ENCODE measurements at regions not wholly inside any gene's neighbourhood (a gene's known extent, or its start where the extent isn't known, plus 50 kb on each side); places are given as distances from the start of the nearest gene placed in this dataset.
A peak's percentile ranks its signal among the peaks of the same experiment; 100 is the strongest.
"Not testable (repeated sequence)": the region's sequence is repeated elsewhere in the genome, so short reads cannot be mapped to it uniquely, and the experiment has no call there.

GRCh38 chr12:90677055-90677454, 277.9 kb downstream of the CCER1 start:
- no CpG with 5 or more reads among the region's 1 CpG for WGBS (ENCODE audit: extremely low coverage, insufficient coverage, low lambda C conversion rate)
- no peaks in the 10 kb centered on the region for H3K36me3 ChIP-seq (ENCODE audit: control insufficient read depth, insufficient read depth, low read length)
- no peak overlapping the region for H2BK15ac ChIP-seq (replicated peaks; ENCODE audit: low read depth)
- no peak overlapping the region for H3K4me3 ChIP-seq (ENCODE audit: low read length)
- H3K4ac ChIP-seq (ENCODE audit: low read depth, low read length), result no peak overlapping the region
- no peak overlapping the region for H3K27ac ChIP-seq (ENCODE audit: low read depth, low read length)
- no peak overlapping the region for H4K8ac ChIP-seq (ENCODE audit: low read depth, low read length)
- H3K27me3 ChIP-seq (ENCODE audit: insufficient read depth, low read length, poor library complexity), result no peaks in the 10 kb centered on the region
- no peak overlapping the region for H3K23ac ChIP-seq (ENCODE audit: low read length)
- no peak overlapping the region for H3K18ac ChIP-seq (ENCODE audit: low read length)
- H3K9ac ChIP-seq (ENCODE audit: low read length), result no peak overlapping the region
- H3K4me1 ChIP-seq (ENCODE audit: control insufficient read depth, low read depth, low read length), result no peaks in the 10 kb centered on the region
- H3K79me2 ChIP-seq (ENCODE audit: control insufficient read depth, insufficient read depth, low read length), result no peaks in the 10 kb centered on the region
- no peak overlapping the region for H2BK5ac ChIP-seq (ENCODE audit: low read length)
- H3K79me1 ChIP-seq (ENCODE audit: low read length), result no peaks in the 10 kb centered on the region
- H2BK120ac ChIP-seq (ENCODE audit: low read depth, low read length), result no peak overlapping the region
- H2AK5ac ChIP-seq (ENCODE audit: low read length), result no peak overlapping the region
- no peak overlapping the region for H3K4me2 ChIP-seq (ENCODE audit: low read length)
- no peak overlapping the region for H3K56ac ChIP-seq (ENCODE audit: low read length)
- H4K5ac ChIP-seq (ENCODE audit: low read length), result no peak overlapping the region
- no peak for DNase-seq

- Histone ChIP-seq H2BK120ac (ENCODE audit: low read depth, low read length) (no peak overlapping the region), H3K4ac (ENCODE audit: low read depth, low read length) (no peak overlapping the region), H4K8ac (ENCODE audit: low read depth, low read length) (no peak overlapping the region), H3K56ac (ENCODE audit: low read length) (no peak overlapping the region), H2BK15ac (replicated peaks; ENCODE audit: low read depth) (no peak overlapping the region), H3K23ac (ENCODE audit: low read length) (no peak overlapping the region), H3K79me1 (ENCODE audit: low read length) (no peaks in the 10 kb centered on the region), H3K4me3 (ENCODE audit: low read length) (no peak overlapping the region), H2BK5ac (ENCODE audit: low read length) (no peak overlapping the region), H3K4me2 (ENCODE audit: low read length) (no peak overlapping the region), H3K18ac (ENCODE audit: low read length) (no peak overlapping the region), H2AK5ac (ENCODE audit: low read length) (no peak overlapping the region), H3K4me1 (ENCODE audit: control insufficient read depth, low read depth, low read length) (no peaks in the 10 kb centered on the region), H3K27me3 (ENCODE audit: insufficient read depth, low read length, poor library complexity) (no peaks in the 10 kb centered on the region), H3K36me3 (ENCODE audit: control insufficient read depth, insufficient read depth, low read length) (no peaks in the 10 kb centered on the region), H3K27ac (ENCODE audit: low read depth, low read length) (no peak overlapping the region), H3K9ac (ENCODE audit: low read length) (no peak overlapping the region), H4K5ac (ENCODE audit: low read length) (no peak overlapping the region), H3K79me2 (ENCODE audit: control insufficient read depth, insufficient read depth, low read length) (no peaks in the 10 kb centered on the region)
- no peak for DNase-seq
- WGBS (ENCODE audit: extremely low coverage, insufficient coverage, low lambda C conversion rate), result no CpG with 5 or more reads among the region's 1 CpG
Observed at GRCh38 chr12:90675106-90675505, 279.9 kb downstream of the CCER1 start.

GRCh38 chr12:90672081-90672480, 282.9 kb downstream of the CCER1 start:
- Histone ChIP-seq H4K5ac (ENCODE audit: low read length) (no peak overlapping the region), H3K27ac (ENCODE audit: low read depth, low read length) (no peak overlapping the region), H3K36me3 (ENCODE audit: control insufficient read depth, insufficient read depth, low read length) (no peaks in the 10 kb centered on the region), H3K18ac (ENCODE audit: low read length) (no peak overlapping the region), H2BK15ac (replicated peaks; ENCODE audit: low read depth) (no peak overlapping the region), H3K9ac (ENCODE audit: low read length) (no peak overlapping the region), H3K23ac (ENCODE audit: low read length) (no peak overlapping the region), H3K4me1 (ENCODE audit: control insufficient read depth, low read depth, low read length) (no peaks in the 10 kb centered on the region), H2BK120ac (ENCODE audit: low read depth, low read length) (no peak overlapping the region), H3K4me2 (ENCODE audit: low read length) (no peak overlapping the region), H4K8ac (ENCODE audit: low read depth, low read length) (no peak overlapping the region), H2AK5ac (ENCODE audit: low read length) (no peak overlapping the region), H3K4me3 (ENCODE audit: low read length) (no peak overlapping the region), H3K27me3 (ENCODE audit: insufficient read depth, low read length, poor library complexity) (no peaks in the 10 kb centered on the region), H2BK5ac (ENCODE audit: low read length) (no peak overlapping the region), H3K56ac (ENCODE audit: low read length) (no peak overlapping the region), H3K79me2 (ENCODE audit: control insufficient read depth, insufficient read depth, low read length) (no peaks in the 10 kb centered on the region), H3K79me1 (ENCODE audit: low read length) (no peaks in the 10 kb centered on the region), H3K4ac (ENCODE audit: low read depth, low read length) (no peak overlapping the region)
- no CpG with 5 or more reads among the region's 1 CpG for WGBS (ENCODE audit: extremely low coverage, insufficient coverage, low lambda C conversion rate)
- DNase-seq, result no peak

- not testable (repeated sequence) for DNase-seq; H4K8ac ChIP-seq (ENCODE audit: low read depth, low read length); H2BK120ac ChIP-seq (ENCODE audit: low read depth, low read length); H3K27ac ChIP-seq (ENCODE audit: low read depth, low read length); H3K27me3 ChIP-seq (ENCODE audit: insufficient read depth, low read length, poor library complexity); H3K36me3 ChIP-seq (ENCODE audit: control insufficient read depth, insufficient read depth, low read length); H3K18ac ChIP-seq (ENCODE audit: low read length); H2AK5ac ChIP-seq (ENCODE audit: low read length); H3K79me1 ChIP-seq (ENCODE audit: low read length); H2BK5ac ChIP-seq (ENCODE audit: low read length); H3K9ac ChIP-seq (ENCODE audit: low read length); H3K4ac ChIP-seq (ENCODE audit: low read depth, low read length); H3K79me2 ChIP-seq (ENCODE audit: control insufficient read depth, insufficient read depth, low read length); H3K4me2 ChIP-seq (ENCODE audit: low read length); H3K4me1 ChIP-seq (ENCODE audit: control insufficient read depth, low read depth, low read length); H2BK15ac ChIP-seq (replicated peaks; ENCODE audit: low read depth); H3K4me3 ChIP-seq (ENCODE audit: low read length); H3K56ac ChIP-seq (ENCODE audit: low read length); H3K23ac ChIP-seq (ENCODE audit: low read length); H4K5ac ChIP-seq (ENCODE audit: low read length)
- no CpG with 5 or more reads among the region's 7 CpGs for WGBS (ENCODE audit: extremely low coverage, insufficient coverage, low lambda C conversion rate)
Observed at GRCh38 chr12:90663949-90664348, 291.0 kb downstream of the CCER1 start.

GRCh38 chr12:90659060-90659459, 295.9 kb downstream of the CCER1 start:
- DNase-seq, result no peak
- Histone ChIP-seq H3K27ac (ENCODE audit: low read depth, low read length) (no peak overlapping the region), H2AK5ac (ENCODE audit: low read length) (no peak overlapping the region), H3K4ac (ENCODE audit: low read depth, low read length) (no peak overlapping the region), H2BK5ac (ENCODE audit: low read length) (no peak overlapping the region), H3K4me2 (ENCODE audit: low read length) (no peak overlapping the region), H3K9ac (ENCODE audit: low read length) (no peak overlapping the region), H3K56ac (ENCODE audit: low read length) (no peak overlapping the region), H2BK120ac (ENCODE audit: low read depth, low read length) (no peak overlapping the region), H3K4me1 (ENCODE audit: control insufficient read depth, low read depth, low read length) (no peaks in the 10 kb centered on the region), H3K18ac (ENCODE audit: low read length) (no peak overlapping the region), H4K5ac (ENCODE audit: low read length) (no peak overlapping the region), H3K4me3 (ENCODE audit: low read length) (no peak overlapping the region), H3K27me3 (ENCODE audit: insufficient read depth, low read length, poor library complexity) (no peaks in the 10 kb centered on the region), H3K79me2 (ENCODE audit: control insufficient read depth, insufficient read depth, low read length) (no peaks in the 10 kb centered on the region), H4K8ac (ENCODE audit: low read depth, low read length) (no peak overlapping the region), H3K79me1 (ENCODE audit: low read length) (no peaks in the 10 kb centered on the region), H2BK15ac (replicated peaks; ENCODE audit: low read depth) (no peak overlapping the region), H3K23ac (ENCODE audit: low read length) (no peak overlapping the region), H3K36me3 (ENCODE audit: control insufficient read depth, insufficient read depth, low read length) (no peaks in the 10 kb centered on the region)
- no CpG with 5 or more reads among the region's 2 CpGs for WGBS (ENCODE audit: extremely low coverage, insufficient coverage, low lambda C conversion rate)

- Histone ChIP-seq H3K56ac (ENCODE audit: low read length) (no peak overlapping the region), H3K27me3 (ENCODE audit: insufficient read depth, low read length, poor library complexity) (no peaks in the 10 kb centered on the region)
Observed at GRCh38 chr12:90653040-90653439, 301.9 kb downstream of the CCER1 start.

More at GRCh38 chr12:90653040-90653439, 301.9 kb downstream of the CCER1 start:
- no peak overlapping the region for H2BK5ac ChIP-seq (ENCODE audit: low read length)
- no CpG with 5 or more reads among the region's 2 CpGs for WGBS (ENCODE audit: extremely low coverage, insufficient coverage, low lambda C conversion rate)
- no peak overlapping the region for H2AK5ac ChIP-seq (ENCODE audit: low read length)
- H3K4me3 ChIP-seq (ENCODE audit: low read length), result no peak overlapping the region
- H3K18ac ChIP-seq (ENCODE audit: low read length), result no peak overlapping the region
- H3K23ac ChIP-seq (ENCODE audit: low read length), result no peak overlapping the region
- no peak overlapping the region for H2BK120ac ChIP-seq (ENCODE audit: low read depth, low read length)
- no peak overlapping the region for H3K4ac ChIP-seq (ENCODE audit: low read depth, low read length)
- H4K8ac ChIP-seq (ENCODE audit: low read depth, low read length), result no peak overlapping the region
- H3K79me1 ChIP-seq (ENCODE audit: low read length), result no peaks in the 10 kb centered on the region
- H4K5ac ChIP-seq (ENCODE audit: low read length), result no peak overlapping the region
- H3K9ac ChIP-seq (ENCODE audit: low read length), result no peak overlapping the region
- H3K4me2 ChIP-seq (ENCODE audit: low read length), result no peak overlapping the region
- DNase-seq, result peak; percentile 5
- no peaks in the 10 kb centered on the region for H3K4me1 ChIP-seq (ENCODE audit: control insufficient read depth, low read depth, low read length)
- H3K36me3 ChIP-seq (ENCODE audit: control insufficient read depth, insufficient read depth, low read length), result no peaks in the 10 kb centered on the region
- no peaks in the 10 kb centered on the region for H3K79me2 ChIP-seq (ENCODE audit: control insufficient read depth, insufficient read depth, low read length)
- H3K27ac ChIP-seq (ENCODE audit: low read depth, low read length), result no peak overlapping the region
- no peak overlapping the region for H2BK15ac ChIP-seq (replicated peaks; ENCODE audit: low read depth)

All from mesendoderm (in vitro differentiated cells).